ENCODE measurements at regions not wholly inside any gene's neighbourhood (a gene's known extent, or its start where the extent isn't known, plus 50 kb on each side); places are given as distances from the start of the nearest gene placed in this dataset.

- TF ChIP-seq CLOCK (CRISPR knock-in tag; IDR thresholded peaks at IDR 0.05; ENCODE audit: borderline replicate concordance) (no peak), BCOR (IDR thresholded peaks at IDR 0.05) (no peak), NFE2L1 (tag; IDR thresholded peaks at IDR 0.05; ENCODE audit: borderline replicate concordance, low read depth) (no peak), PPARD (CRISPR knock-in tag; IDR thresholded peaks at IDR 0.05) (no peak)
Measured at GRCh38 chr9:16335788-16336580, 534.5 kb downstream of the BNC2 start (continued).

GRCh38 chr9:16336833-16337232 is 533.6 kb downstream of the BNC2 start:
- no peaks in the 10 kb centered on the region for H3K27me3 ChIP-seq (ENCODE audit: control insufficient read depth in 2 of 2, insufficient read depth in 2 of 2, low read length in 2 of 2)
- 0% methylated on average over 2 of the region's 2 CpGs for WGBS (ENCODE audit: insufficient coverage, low coverage, missing lambda C conversion rate)
- DNase-seq (ENCODE audit: extremely low read depth in 1 of 4, low spot score in 3 of 4), result no peak
- no peak overlapping the region for H3K4me3 ChIP-seq
- in situ Hi-C loops (cut with MboI), result no loop called here
- no peak for FAIRE-seq
- H3K27ac ChIP-seq (ENCODE audit: extremely low read depth, low read depth, low read length), result no peak overlapping the region
- no peak for ATAC-seq
- no peak overlapping the region for H3K4me2 ChIP-seq (ENCODE audit: insufficient read depth, low read length)
- H3K4me1 ChIP-seq (replicated peaks in 1 of 2; ENCODE audit: control insufficient read depth in 2 of 2, insufficient read depth in 2 of 2, low read length in 2 of 2), result no peaks in the 10 kb centered on the region
- CTCF ChIA-PET (ENCODE audit: low intra/inter-chr PET ratio), result no interaction called here
- no peaks in the 10 kb centered on the region for H3K36me3 ChIP-seq (ENCODE audit: control insufficient read depth, insufficient read depth, low read length)
- TF ChIP-seq MITF (IDR thresholded peaks at IDR 0.05), result no peak
- TF ChIP-seq TARDBP (IDR thresholded peaks at IDR 0.05), result no peak
- no peak for TF ChIP-seq ZNF143 (CRISPR knock-in tag; IDR thresholded peaks at IDR 0.05)
- no peak for TF ChIP-seq GABPA (tag; conservative IDR thresholded peaks at IDR 0.05; ENCODE audit: low read depth)
- H3K9me1 ChIP-seq (ENCODE audit: control insufficient read depth, insufficient read depth, low read length), result no peaks in the 10 kb centered on the region
- no peaks in the 10 kb centered on the region for H4K20me1 ChIP-seq (replicated peaks; ENCODE audit: control insufficient read depth, insufficient read depth, low read length)
- no peaks in the 10 kb centered on the region for H3K79me2 ChIP-seq (ENCODE audit: control insufficient read depth, insufficient read depth, low read length)
- BruUV-seq (replicated peaks), result no TSS peak
- H3K9me3 ChIP-seq (replicated peaks; ENCODE audit: control insufficient read depth, insufficient read depth, low read depth, low read length), result no peaks in the 10 kb centered on the region
- H2AFZ ChIP-seq (ENCODE audit: low read depth, low read length), result no peak overlapping the region
- POLR2A ChIA-PET, result no interaction called here
- intact Hi-C loops (cut with micrococcal nuclease), result no loop called here
- H3K9ac ChIP-seq (ENCODE audit: insufficient read depth in 1 of 2, low read depth in 2 of 2, low read length in 2 of 2), result no peak overlapping the region

Measured in K562 (cell line).